Esophagus muscularis mucosa (tissue), 4 donors: ENCODE measurements at regions not wholly inside any gene's neighbourhood (a gene's known extent, or its start where the extent isn't known, plus 50 kb on each side); places are given as distances from the start of the nearest gene placed in this dataset.

Experiments
- EP300 ChIP-seq: sonication (generic); formaldehyde crosslinking; IDR thresholded peaks from one replicate; pipeline ENCODE4 v1.6.1; 2017; ENCODE audit warnings: antibody characterized with exemption
- POLR2A ChIP-seq: fragments of 450-650 bp; IDR thresholded peaks from one replicate; pipeline ENCODE4 v1.6.1; 2017; ENCODE audit warnings: antibody characterized with exemption, moderate library complexity, mild to moderate bottlenecking, low read depth
- POLR2AphosphoS5 ChIP-seq, 2 donors: sonication (generic); formaldehyde crosslinking; IDR thresholded peaks; one replicate each; pipeline ENCODE4 v1.6.1; 2017; ENCODE audit warnings: antibody characterized with exemption in 2 of 2
- TF ChIP-seq, protein P1 (sequence below), 3 experiments: fragments of 200-600 bp in 2 of 3; fragments of 450-650 bp in 1 of 3; sonication (generic) in 2 of 3; IDR thresholded peaks; one replicate each; pipeline ENCODE4 v1.5.1; 2017 to 2019; ENCODE audit warnings: antibody characterized with exemption in 3 of 3, mild to moderate bottlenecking in 2 of 3, moderate library complexity in 1 of 3

DNA sequence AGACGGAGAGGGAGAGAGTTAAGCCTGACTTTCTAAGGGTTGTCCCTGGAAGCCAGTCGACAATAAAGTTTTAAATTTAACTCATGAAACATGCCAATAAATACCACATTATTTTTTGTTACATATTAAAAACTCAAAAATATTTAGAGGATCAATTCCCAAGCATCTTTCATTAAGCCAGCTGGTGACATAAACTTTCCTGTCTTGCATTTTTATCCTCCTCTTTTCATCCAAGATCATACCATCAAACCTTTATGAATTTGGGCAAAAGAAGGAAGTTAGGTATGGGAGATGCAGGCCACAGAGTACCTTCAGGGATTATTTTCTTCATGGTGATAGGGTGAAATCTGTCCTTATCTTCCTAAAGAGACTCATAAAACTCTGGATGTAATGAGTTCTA, 178.3 kb upstream of the FBXL17 start:
- no peak for TF ChIP-seq POLR2AphosphoS5 (IDR thresholded peaks at IDR 0.05)
- TF ChIP-seq, protein P1, sequence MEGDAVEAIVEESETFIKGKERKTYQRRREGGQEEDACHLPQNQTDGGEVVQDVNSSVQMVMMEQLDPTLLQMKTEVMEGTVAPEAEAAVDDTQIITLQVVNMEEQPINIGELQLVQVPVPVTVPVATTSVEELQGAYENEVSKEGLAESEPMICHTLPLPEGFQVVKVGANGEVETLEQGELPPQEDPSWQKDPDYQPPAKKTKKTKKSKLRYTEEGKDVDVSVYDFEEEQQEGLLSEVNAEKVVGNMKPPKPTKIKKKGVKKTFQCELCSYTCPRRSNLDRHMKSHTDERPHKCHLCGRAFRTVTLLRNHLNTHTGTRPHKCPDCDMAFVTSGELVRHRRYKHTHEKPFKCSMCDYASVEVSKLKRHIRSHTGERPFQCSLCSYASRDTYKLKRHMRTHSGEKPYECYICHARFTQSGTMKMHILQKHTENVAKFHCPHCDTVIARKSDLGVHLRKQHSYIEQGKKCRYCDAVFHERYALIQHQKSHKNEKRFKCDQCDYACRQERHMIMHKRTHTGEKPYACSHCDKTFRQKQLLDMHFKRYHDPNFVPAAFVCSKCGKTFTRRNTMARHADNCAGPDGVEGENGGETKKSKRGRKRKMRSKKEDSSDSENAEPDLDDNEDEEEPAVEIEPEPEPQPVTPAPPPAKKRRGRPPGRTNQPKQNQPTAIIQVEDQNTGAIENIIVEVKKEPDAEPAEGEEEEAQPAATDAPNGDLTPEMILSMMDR (IDR thresholded peaks at IDR 0.05) = no peak
- no peak for TF ChIP-seq EP300
- no peak for TF ChIP-seq POLR2A
